Rectal smooth muscle tissue (tissue), 1 donor: ENCODE measurements at regions not wholly inside any gene's neighbourhood (a gene's known extent, or its start where the extent isn't known, plus 50 kb on each side); places are given as distances from the start of the nearest gene placed in this dataset.

ENCODE experiments used
- H3K27ac ChIP-seq: one replicate; pipeline ENCODE4 v1.7.0; 2013; ENCODE audit warnings: low read depth, low read length, inconsistent platforms
- H3K27me3 ChIP-seq: one replicate; pipeline ENCODE4 v1.7.0; 2013; ENCODE audit warnings: low read length; ENCODE audit not compliant: control insufficient read depth, insufficient read depth
- H3K36me3 ChIP-seq: one replicate; pipeline ENCODE4 v1.7.0; 2013; ENCODE audit warnings: low read length; ENCODE audit not compliant: control insufficient read depth, insufficient read depth
- H3K4me1 ChIP-seq: one replicate; pipeline ENCODE4 v1.7.0; 2013; ENCODE audit warnings: low read length; ENCODE audit not compliant: control insufficient read depth, insufficient read depth
- H3K4me3 ChIP-seq: one replicate; pipeline ENCODE4 v1.7.0; 2013; ENCODE audit warnings: low read length
- H3K9ac ChIP-seq: one replicate; pipeline ENCODE4 v1.7.0; 2013; ENCODE audit warnings: low read length

- no peaks in the 10 kb centered on the region for H3K27me3 ChIP-seq
- H3K27ac ChIP-seq: no peak overlapping the region
- H3K4me3 ChIP-seq: no peak overlapping the region
- H3K36me3 ChIP-seq: no peaks in the 10 kb centered on the region
- no peaks in the 10 kb centered on the region for H3K4me1 ChIP-seq
- no peak overlapping the region for H3K9ac ChIP-seq
Measured at GRCh38 chr5:83001796-83002381, 75.3 kb downstream of the TMEM167A start.

- Histone ChIP-seq H3K4me1 (no peaks in the 10 kb centered on the region), H3K4me3 (no peak overlapping the region), H3K9ac (no peak overlapping the region), H3K36me3 (no peaks in the 10 kb centered on the region), H3K27me3 (no peaks in the 10 kb centered on the region), H3K27ac (no peak overlapping the region)
Measured at GRCh38 chr5:83000922-83001321, 76.3 kb downstream of the TMEM167A start.

- no peaks in the 10 kb centered on the region for H3K27me3 ChIP-seq
- no peak overlapping the region for H3K9ac ChIP-seq
- no peak overlapping the region for H3K4me3 ChIP-seq
- no peaks in the 10 kb centered on the region for H3K36me3 ChIP-seq
- no peak overlapping the region for H3K27ac ChIP-seq
- H3K4me1 ChIP-seq: no peaks in the 10 kb centered on the region
Measured at GRCh38 chr5:83000428-83000827, 76.8 kb downstream of the TMEM167A start.

- no peaks in the 10 kb centered on the region for H3K4me1 ChIP-seq
- no peak overlapping the region for H3K9ac ChIP-seq
- H3K4me3 ChIP-seq: no peak overlapping the region
- H3K27me3 ChIP-seq: no peaks in the 10 kb centered on the region
- no peaks in the 10 kb centered on the region for H3K36me3 ChIP-seq
- no peak overlapping the region for H3K27ac ChIP-seq
Measured at GRCh38 chr5:82993416-82993815, 83.8 kb downstream of the TMEM167A start.

- Histone ChIP-seq H3K27ac (no peak overlapping the region), H3K27me3 (no peaks in the 10 kb centered on the region), H3K4me1 (no peaks in the 10 kb centered on the region), H3K36me3 (no peaks in the 10 kb centered on the region), H3K4me3 (no peak overlapping the region), H3K9ac (no peak overlapping the region)
Measured at GRCh38 chr5:82992646-82993045, 84.5 kb downstream of the TMEM167A start.

- H3K36me3 ChIP-seq: no peaks in the 10 kb centered on the region
- H3K27ac ChIP-seq: no peak overlapping the region
- no peak overlapping the region for H3K9ac ChIP-seq
- H3K4me1 ChIP-seq: no peaks in the 10 kb centered on the region
- no peaks in the 10 kb centered on the region for H3K27me3 ChIP-seq
- H3K4me3 ChIP-seq: no peak overlapping the region
Measured at GRCh38 chr5:82991678-82992323, 85.4 kb downstream of the TMEM167A start.

- Histone ChIP-seq H3K4me3 (no peak overlapping the region), H3K27ac (no peak overlapping the region), H3K36me3 (no peaks in the 10 kb centered on the region), H3K9ac (no peak overlapping the region), H3K27me3 (no peaks in the 10 kb centered on the region), H3K4me1 (no peaks in the 10 kb centered on the region)
Measured at GRCh38 chr5:82991059-82991458, 86.1 kb downstream of the TMEM167A start.

GRCh38 chr5:82987188-82987587 lies 90.0 kb downstream of the TMEM167A start:
- H3K36me3 ChIP-seq: no peaks in the 10 kb centered on the region

GRCh38 chr5:82986404-82986803 lies 90.8 kb downstream of the TMEM167A start:
- no peaks in the 10 kb centered on the region for H3K27me3 ChIP-seq
- H3K9ac ChIP-seq: no peak overlapping the region

More at GRCh38 chr5:82987188-82987587, 90.0 kb downstream of the TMEM167A start:
- no peak overlapping the region for H3K27ac ChIP-seq
- no peak overlapping the region for H3K9ac ChIP-seq
- H3K4me1 ChIP-seq: no peaks in the 10 kb centered on the region
- H3K4me3 ChIP-seq: no peak overlapping the region
- H3K27me3 ChIP-seq: no peaks in the 10 kb centered on the region

GRCh38 chr5:82985763-82986162 lies 91.4 kb downstream of the TMEM167A start:
- Histone ChIP-seq H3K9ac (no peak overlapping the region), H3K4me1 (no peaks in the 10 kb centered on the region), H3K36me3 (no peaks in the 10 kb centered on the region), H3K4me3 (no peak overlapping the region), H3K27ac (no peak overlapping the region), H3K27me3 (no peaks in the 10 kb centered on the region)

More at GRCh38 chr5:82986404-82986803, 90.8 kb downstream of the TMEM167A start:
- H3K4me3 ChIP-seq: no peak overlapping the region
- no peak overlapping the region for H3K27ac ChIP-seq
- no peaks in the 10 kb centered on the region for H3K36me3 ChIP-seq
- no peaks in the 10 kb centered on the region for H3K4me1 ChIP-seq

GRCh38 chr5:82984786-82985735 lies 92.1 kb downstream of the TMEM167A start:
- no peaks in the 10 kb centered on the region for H3K4me1 ChIP-seq
- H3K36me3 ChIP-seq: no peaks in the 10 kb centered on the region
- no peaks in the 10 kb centered on the region for H3K27me3 ChIP-seq
- no peak overlapping the region for H3K27ac ChIP-seq
- no peak overlapping the region for H3K4me3 ChIP-seq
- no peak overlapping the region for H3K9ac ChIP-seq

GRCh38 chr5:82982846-82983245 lies 94.3 kb downstream of the TMEM167A start:
- H3K27me3 ChIP-seq: no peaks in the 10 kb centered on the region
- H3K4me1 ChIP-seq: no peaks in the 10 kb centered on the region
- H3K4me3 ChIP-seq: no peak overlapping the region
- H3K36me3 ChIP-seq: no peaks in the 10 kb centered on the region
- H3K9ac ChIP-seq: no peak overlapping the region
- H3K27ac ChIP-seq: no peak overlapping the region
